ENCODE measurements at regions not wholly inside any gene's neighbourhood (a gene's known extent, or its start where the extent isn't known, plus 50 kb on each side); places are given as distances from the start of the nearest gene placed in this dataset.
"Not testable (repeated sequence)": the region's sequence is repeated elsewhere in the genome, so short reads cannot be mapped to it uniquely, and the experiment has no call there.

GRCh38 chr3:163438760-163439159, 1639.5 kb downstream of the SI start:
- DNase-seq (ENCODE audit: low spot score): no peak

DNA sequence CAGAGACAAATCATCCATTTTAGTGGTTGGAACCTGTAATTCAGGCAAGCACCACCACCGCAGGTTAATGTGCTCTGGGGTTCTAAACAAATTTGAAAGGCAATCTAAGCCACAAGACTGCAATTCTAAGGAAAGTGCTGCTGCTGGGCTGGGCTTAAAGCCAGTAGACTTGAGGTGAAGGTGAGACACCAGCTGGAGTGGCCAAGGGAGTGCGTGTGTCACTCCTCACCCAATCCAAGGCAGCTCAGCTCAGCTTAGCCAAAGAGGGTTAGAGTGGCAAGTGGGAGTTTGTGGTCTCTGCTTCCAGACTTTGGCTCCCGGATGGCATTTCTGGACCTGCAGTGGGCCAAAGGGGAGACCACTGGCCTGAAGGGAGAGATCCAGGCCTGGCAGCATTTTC, 1655.6 kb downstream of the SI start:
- DNase-seq (ENCODE audit: low spot score): no peak

DNA sequence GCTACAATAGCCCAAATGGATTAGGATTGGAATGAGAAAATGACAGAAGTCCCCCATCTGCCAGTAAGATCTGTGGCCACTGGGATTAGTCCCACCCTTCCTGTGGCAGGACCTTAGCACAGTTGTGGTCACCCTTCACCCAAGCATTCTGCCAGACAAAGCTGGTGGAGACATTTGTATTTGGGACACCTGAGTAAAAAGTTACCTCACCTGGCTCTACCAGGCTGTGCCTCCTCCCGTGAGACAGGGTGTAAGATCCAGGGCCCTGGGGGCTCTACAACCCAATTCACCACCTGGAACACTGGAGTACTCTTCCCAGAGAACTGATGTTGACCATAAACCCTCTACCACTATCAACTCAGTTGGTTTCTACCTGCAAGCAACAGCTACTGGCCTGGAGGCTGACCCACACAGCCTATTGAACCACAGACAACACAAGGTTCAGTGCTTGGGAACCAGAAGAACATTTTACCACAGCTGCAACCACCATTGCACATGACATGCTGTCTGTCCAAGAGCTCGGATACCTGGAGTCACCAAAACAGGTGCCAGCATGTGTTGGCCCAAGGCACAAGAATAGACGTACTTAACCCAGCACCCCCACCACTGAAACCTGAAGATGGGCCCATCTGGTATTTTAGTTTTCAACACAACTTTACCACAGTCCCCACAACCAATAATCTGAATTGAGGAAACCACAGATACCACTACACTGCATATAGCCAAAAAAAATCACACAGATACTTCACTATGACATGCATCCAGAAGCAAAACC, 1686.7 kb downstream of the SI start:
- no peak for DNase-seq (ENCODE audit: low spot score)

- no peak for DNase-seq (ENCODE audit: low spot score)
Measured at GRCh38 chr3:163384383-163384782, 1693.9 kb downstream of the SI start.

DNA sequence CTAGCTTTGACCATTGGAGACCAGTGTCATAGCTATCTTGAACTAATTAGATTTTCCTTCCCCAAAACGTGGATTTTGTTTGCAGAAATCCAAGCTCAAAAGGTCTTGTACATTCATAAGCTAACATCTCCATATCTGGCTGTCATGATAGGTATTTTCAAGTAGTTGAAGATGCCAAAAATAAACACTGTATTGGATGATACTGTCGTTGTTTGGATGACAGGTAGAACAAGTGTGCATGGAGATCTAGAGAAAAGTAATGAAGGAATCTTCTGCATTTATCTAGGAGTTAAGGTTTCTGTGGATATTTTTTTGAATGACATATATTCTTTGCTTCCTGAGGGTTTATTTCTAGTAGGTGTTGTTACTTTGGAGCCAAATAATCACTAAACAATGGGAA, 1696.1 kb downstream of the SI start:
- DNase-seq (ENCODE audit: low spot score): no peak

DNA sequence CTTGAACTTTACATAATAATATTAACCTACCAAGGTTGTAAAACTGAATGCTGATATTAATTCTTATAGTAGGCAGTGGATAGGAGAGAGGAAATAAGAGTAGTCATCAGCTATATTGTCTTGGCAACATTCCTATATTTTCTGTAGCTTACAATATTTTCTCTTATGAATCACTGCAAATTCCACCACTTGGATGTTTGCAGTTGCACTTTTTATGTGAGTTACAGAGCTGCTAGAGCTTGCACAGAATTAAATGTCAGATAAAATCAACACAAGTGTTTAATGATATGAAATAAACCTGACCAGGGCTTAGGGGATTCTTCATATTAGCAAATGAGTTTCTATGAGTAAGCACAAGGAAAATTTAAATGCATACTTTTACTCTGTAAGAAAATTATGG, 1710.1 kb downstream of the SI start:
- DNase-seq (ENCODE audit: low spot score): no peak

DNA sequence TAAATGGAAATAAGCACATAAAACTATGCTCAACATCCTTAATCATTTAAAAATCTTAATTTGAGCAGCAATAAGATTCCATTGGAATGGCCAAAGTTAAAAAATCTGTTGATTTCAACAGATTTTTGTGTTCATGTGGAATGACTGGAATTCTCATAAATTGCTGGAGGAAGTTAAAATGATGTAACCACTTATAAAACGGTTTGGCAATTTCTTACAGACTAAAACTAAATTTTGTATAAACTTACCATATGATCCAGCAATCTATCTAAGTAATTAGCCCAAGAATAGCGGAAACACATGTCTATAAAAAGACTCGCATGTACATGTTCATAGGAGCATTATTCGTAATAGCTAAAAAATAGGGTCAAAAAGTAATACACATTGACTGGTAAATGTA, 1713.6 kb downstream of the SI start:
- DNase-seq (ENCODE audit: low spot score): no peak

DNA sequence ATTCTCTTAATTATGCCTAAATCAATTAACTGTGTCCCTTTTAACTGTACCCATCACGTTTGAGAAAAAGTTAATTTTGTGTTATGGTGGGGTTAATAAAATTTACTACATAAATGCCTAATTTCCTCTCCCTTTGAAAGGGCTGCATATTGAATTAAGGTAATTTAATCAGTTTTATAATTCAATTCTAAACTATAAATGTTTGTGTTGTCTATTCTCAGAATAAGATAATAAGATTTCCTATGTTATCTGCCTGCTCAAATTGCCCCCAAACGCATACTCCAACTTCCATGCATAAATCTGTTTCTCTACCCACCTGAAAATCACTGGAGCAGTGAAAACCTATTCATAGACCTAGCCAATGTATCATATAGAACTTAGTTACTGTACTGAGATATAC, 1716.1 kb downstream of the SI start:
- no peak for DNase-seq (ENCODE audit: low spot score)

- DNase-seq (ENCODE audit: low spot score): not testable (repeated sequence)
Measured at GRCh38 chr3:163361357-163361878, 1716.9 kb downstream of the SI start.

DNA sequence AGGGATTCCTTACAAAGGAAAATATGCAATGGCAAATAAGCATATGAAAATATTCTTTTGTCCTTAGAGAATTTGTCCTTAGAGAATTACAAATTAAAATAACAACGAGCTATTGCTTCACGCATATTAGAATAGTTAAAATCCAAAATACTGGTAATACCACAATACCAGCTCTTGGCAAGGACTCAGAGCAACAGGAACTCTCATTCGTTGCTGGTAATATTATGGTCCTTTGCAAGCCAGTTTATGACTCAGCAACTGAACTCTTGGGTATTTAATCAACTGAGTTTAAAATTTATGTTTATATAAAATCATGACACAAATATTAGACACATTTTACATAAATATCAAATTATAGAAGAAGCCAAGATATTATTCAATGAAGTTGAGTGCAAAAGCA, 1730.4 kb downstream of the SI start:
- no peak for DNase-seq (ENCODE audit: low spot score)

GRCh38 chr3:163335429-163335828, 1742.9 kb downstream of the SI start:
- DNase-seq (ENCODE audit: low spot score): no peak

DNA sequence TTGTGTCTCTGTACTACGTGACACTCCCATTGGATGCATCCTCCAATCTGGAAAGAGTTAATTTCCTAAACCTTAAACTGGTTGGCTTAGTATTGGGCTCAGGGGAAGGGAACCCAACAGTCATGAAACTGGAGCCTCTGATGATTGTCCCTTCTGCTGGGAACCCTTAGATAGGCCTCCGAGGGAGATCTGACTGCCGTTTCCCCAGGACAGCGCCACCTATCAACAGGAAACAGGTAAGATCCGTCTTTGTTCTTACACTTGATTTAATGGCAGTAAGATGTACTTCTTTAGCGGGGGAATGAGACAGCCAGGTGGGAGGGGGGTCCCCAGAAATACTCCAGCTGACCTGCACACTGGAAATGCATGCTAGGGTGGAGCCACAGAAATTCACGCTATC, 1749.6 kb downstream of the SI start:
- DNase-seq (ENCODE audit: low spot score): no peak

GRCh38 chr3:163327086-163327485, 1751.2 kb downstream of the SI start:
- no peak for DNase-seq (ENCODE audit: low spot score)

GRCh38 chr3:163315786-163316185, 1762.5 kb downstream of the SI start:
- DNase-seq (ENCODE audit: low spot score): no peak

DNA sequence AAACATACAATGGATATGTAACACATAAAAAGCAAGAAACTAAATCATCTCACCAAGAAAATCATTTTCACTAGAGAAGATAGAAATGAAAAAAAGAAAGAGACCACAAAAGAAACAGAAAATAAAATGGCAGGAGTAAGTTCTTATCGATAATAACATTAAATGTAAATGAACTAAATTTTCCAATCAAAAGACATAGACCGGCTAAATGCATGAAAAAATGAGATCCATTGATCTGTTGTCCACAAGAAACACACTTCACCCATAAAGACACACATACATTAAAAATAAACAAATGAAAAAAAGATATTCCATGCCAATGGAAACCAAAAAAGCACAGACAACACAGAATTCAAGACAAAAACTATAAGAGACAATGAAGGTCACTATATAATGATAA, 1771.9 kb downstream of the SI start:
- no peak for DNase-seq (ENCODE audit: low spot score)

- DNase-seq (ENCODE audit: low spot score): no peak
Measured at GRCh38 chr3:163273694-163274093, 1777.1 kb downstream of the OTOL1 start.

DNA sequence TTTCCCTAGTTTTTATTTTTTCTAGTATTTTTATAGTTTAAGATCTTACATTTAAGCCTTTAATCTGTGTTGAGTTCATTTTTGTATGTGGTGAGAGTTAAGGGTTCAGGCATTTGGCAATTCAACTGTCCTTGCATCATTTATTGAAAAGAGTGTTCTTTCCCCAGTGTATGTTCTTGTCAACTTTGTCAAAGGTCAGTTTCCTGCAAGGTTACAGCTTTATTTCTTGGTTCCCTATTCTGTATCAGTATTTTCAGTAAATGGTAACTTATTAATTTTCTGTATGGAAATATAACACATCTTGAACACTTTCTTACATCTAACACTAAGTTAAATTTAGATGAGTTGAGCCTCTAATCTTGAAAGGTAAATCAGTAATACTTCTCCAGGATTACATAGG, 1770.1 kb downstream of the OTOL1 start:
- DNase-seq (ENCODE audit: low spot score): no peak

- no peak for DNase-seq (ENCODE audit: low spot score)
Measured at GRCh38 chr3:163261618-163262017, 1765.0 kb downstream of the OTOL1 start.

GRCh38 chr3:163261056-163261455, 1764.4 kb downstream of the OTOL1 start:
- DNase-seq (ENCODE audit: low spot score): no peak

- no peak for DNase-seq (ENCODE audit: low spot score)
Measured at GRCh38 chr3:163218336-163218735, 1721.7 kb downstream of the OTOL1 start.

DNA sequence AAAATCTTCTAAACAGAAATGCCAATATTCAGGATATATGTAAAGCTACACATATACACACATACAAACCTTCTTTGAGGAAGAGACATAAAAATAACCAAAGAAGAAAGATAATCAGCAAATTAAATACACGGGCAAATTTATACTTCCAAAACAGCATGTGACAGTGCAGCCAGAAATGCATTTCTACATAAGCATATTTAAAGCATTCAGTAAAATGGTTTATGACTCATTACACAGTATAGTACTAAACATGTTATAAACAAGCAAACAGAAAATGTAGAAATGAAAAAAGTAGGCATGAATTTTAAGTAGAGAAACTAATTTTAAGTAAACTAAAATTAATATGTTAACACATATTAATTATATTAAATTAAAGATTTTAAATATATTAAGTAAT, 1717.2 kb downstream of the OTOL1 start:
- DNase-seq (ENCODE audit: low spot score): no peak

DNA sequence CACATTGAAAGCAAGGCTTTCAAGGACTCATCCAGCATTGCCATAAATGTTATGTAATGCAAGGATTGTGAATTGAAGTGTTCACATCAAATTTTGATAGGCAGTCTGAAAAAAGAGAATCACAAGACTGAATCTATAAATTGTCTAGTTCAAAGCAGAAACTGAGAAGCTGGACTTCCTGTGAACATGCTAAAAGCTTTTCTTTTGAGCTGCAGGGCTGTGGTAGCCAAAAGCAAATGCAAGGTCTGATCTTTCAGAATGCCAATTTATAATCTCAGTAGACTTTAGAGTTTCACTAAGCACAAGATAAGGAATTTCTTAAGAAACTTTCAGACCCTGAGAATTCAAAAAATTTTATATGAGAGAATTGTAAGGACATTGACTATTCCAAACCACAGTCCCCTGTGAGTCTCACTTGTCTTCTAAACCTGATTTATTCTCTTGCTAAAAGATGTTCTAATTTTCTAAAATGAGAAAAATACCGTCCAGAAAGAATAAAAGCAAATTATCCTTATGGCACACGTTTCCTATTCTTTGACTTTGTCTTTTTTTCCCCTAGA, 1700.3 kb downstream of the OTOL1 start:
- DNase-seq (ENCODE audit: low spot score): no peak

DNA sequence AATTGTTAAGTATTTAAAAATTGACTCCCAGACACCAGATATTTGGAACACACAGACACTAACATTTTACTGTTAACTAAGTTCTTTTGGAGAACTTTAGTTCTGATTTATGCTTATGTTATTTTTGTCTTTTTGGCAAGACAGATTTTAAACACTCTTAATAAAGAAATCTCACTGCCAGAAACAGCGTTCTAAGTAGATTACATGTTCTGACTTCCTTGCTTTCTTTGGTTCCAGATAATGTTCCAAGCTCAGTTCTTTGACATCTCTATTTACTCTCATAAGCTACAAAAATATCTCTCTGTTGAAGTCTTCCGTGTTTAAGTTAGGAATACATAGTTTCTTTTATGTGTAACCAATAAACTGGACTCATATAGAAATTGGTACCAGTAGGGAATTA, 1699.6 kb downstream of the OTOL1 start:
- no peak for DNase-seq (ENCODE audit: low spot score)
